ENCODE measurements at regions not wholly inside any gene's neighbourhood (a gene's known extent, or its start where the extent isn't known, plus 50 kb on each side); places are given as distances from the start of the nearest gene placed in this dataset.

- TF ChIP-seq CTCF (IDR thresholded peaks at IDR 0.05; ENCODE audit: control insufficient read depth, extremely low read depth, insufficient read depth) = no peak
- DNase-seq (ENCODE audit: low read depth) = no peak
- no peak overlapping the region for H3K4me3 ChIP-seq (ENCODE audit: low read depth, low read length)
Measured at GRCh38 chrX:40449396-40449795, 131.4 kb upstream of the ATP6AP2 start.

GRCh38 chrX:40448793-40449192 lies 132.0 kb upstream of the ATP6AP2 start:
- H3K4me3 ChIP-seq (ENCODE audit: low read depth, low read length) = no peak overlapping the region

GRCh38 chrX:40446921-40447320 lies 133.8 kb upstream of the ATP6AP2 start:
- no peak overlapping the region for H3K4me3 ChIP-seq (ENCODE audit: low read depth, low read length)
- DNase-seq (ENCODE audit: low read depth) = no peak
- TF ChIP-seq CTCF (IDR thresholded peaks at IDR 0.05; ENCODE audit: control insufficient read depth, extremely low read depth, insufficient read depth) = no peak

More at GRCh38 chrX:40448793-40449192, 132.0 kb upstream of the ATP6AP2 start:
- DNase-seq (ENCODE audit: low read depth) = no peak
- no peak for TF ChIP-seq CTCF (IDR thresholded peaks at IDR 0.05; ENCODE audit: control insufficient read depth, extremely low read depth, insufficient read depth)

GRCh38 chrX:40445691-40446090 lies 135.1 kb upstream of the ATP6AP2 start:
- DNase-seq (ENCODE audit: low read depth) = no peak
- TF ChIP-seq CTCF (IDR thresholded peaks at IDR 0.05; ENCODE audit: control insufficient read depth, extremely low read depth, insufficient read depth) = no peak
- no peak overlapping the region for H3K4me3 ChIP-seq (ENCODE audit: low read depth, low read length)

- TF ChIP-seq CTCF (IDR thresholded peaks at IDR 0.05; ENCODE audit: control insufficient read depth, extremely low read depth, insufficient read depth) = no peak
- H3K4me3 ChIP-seq (ENCODE audit: low read depth, low read length) = no peak overlapping the region
- DNase-seq (ENCODE audit: low read depth) = no peak
Measured at GRCh38 chrX:40444798-40445496, 135.8 kb upstream of the ATP6AP2 start.

GRCh38 chrX:40444133-40444532 lies 136.6 kb upstream of the ATP6AP2 start:
- no peak for TF ChIP-seq CTCF (IDR thresholded peaks at IDR 0.05; ENCODE audit: control insufficient read depth, extremely low read depth, insufficient read depth)
- H3K4me3 ChIP-seq (ENCODE audit: low read depth, low read length) = no peak overlapping the region
- DNase-seq (ENCODE audit: low read depth) = no peak

- DNase-seq (ENCODE audit: low read depth) = no peak
- no peak overlapping the region for H3K4me3 ChIP-seq (ENCODE audit: low read depth, low read length)
- TF ChIP-seq CTCF (IDR thresholded peaks at IDR 0.05; ENCODE audit: control insufficient read depth, extremely low read depth, insufficient read depth) = no peak
Measured at GRCh38 chrX:40440866-40441265, 139.9 kb upstream of the ATP6AP2 start.
